Uterus (tissue), 3 donors: ENCODE measurements at regions not wholly inside any gene's neighbourhood (a gene's known extent, or its start where the extent isn't known, plus 50 kb on each side); places are given as distances from the start of the nearest gene placed in this dataset.

Experiments used
- DNase-seq, 2 donors: peaks; one replicate each; pipeline ENCODE4 v3.0.0-alpha.2; 2019 to 2020
- H3K27ac ChIP-seq, 2 donors: fragments of 200-600 bp; sonication (generic); 1 replicate in 1 of 2; 2 replicates in 1 of 2; pipeline ENCODE4 v1.5.1; 2016 to 2018
- H3K27me3 ChIP-seq, 2 donors: fragments of 200-600 bp; sonication (generic); one replicate each; pipeline ENCODE4 v1.5.1; 2018 to 2019; ENCODE audit warnings: control low read depth in 1 of 2
- H3K36me3 ChIP-seq, 2 donors: fragments of 200-600 bp; sonication (generic); one replicate each; pipeline ENCODE4 v1.5.1; 2019; ENCODE audit warnings: control low read depth in 1 of 2
- H3K4me1 ChIP-seq, 2 donors: fragments of 200-600 bp; sonication (generic); one replicate each; pipeline ENCODE4 v1.5.1; 2018 to 2019; ENCODE audit warnings: control low read depth in 1 of 2
- H3K4me3 ChIP-seq, 2 donors: fragments of 200-600 bp; sonication (generic); 1 replicate in 1 of 2; 2 replicates in 1 of 2; pipeline ENCODE4 v1.5.1; 2018 to 2019; ENCODE audit warnings: mild to moderate bottlenecking in 1 of 2
- H3K9me3 ChIP-seq, 2 donors: fragments of 200-600 bp; sonication (generic); one replicate each; pipeline ENCODE4 v1.5.1; 2019; ENCODE audit warnings: control low read depth in 1 of 2
- CTCF ChIP-seq, 4 experiments: fragments of 200-600 bp in 2 of 4; fragments of 450-650 bp in 2 of 4; sonication (generic) in 2 of 4; IDR thresholded peaks; one replicate each; pipeline ENCODE4 v1.5.1; 2016 to 2019; ENCODE audit warnings: antibody characterized with exemption in 4 of 4, mild to moderate bottlenecking in 2 of 4, moderate library complexity in 1 of 4
- POLR2A ChIP-seq, 2 donors: fragments of 450-650 bp; IDR thresholded peaks; one replicate each; pipeline ENCODE4 v1.6.1; 2016; ENCODE audit warnings: antibody characterized with exemption in 2 of 2, mild to moderate bottlenecking in 1 of 2, moderate library complexity in 1 of 2
- intact Hi-C: fragments of 100-400 bp; cut with DNase I; formaldehyde crosslinking; loops from one replicate; pipeline ENCODE4 v1.15.1; 2023; ENCODE audit warnings: low total_unique reads
- donor health status: DM: yes; HTN: yes; CAD: no.

GRCh38 chr9:25556540-25556939 is 121.7 kb downstream of the TUSC1 start:
- Histone ChIP-seq H3K27me3 (no peaks in the 10 kb centered on the region), H3K36me3 (no peaks in the 10 kb centered on the region), H3K27ac (no peak overlapping the region), H3K9me3 (no peaks in the 10 kb centered on the region), H3K4me3 (no peak overlapping the region), H3K4me1 (peaks cover 0 to 3% of the 10 kb centered on the region in 2 donors)
- TF ChIP-seq POLR2A (IDR thresholded peaks at IDR 0.05) (no peak), CTCF (IDR thresholded peaks at IDR 0.05) (no peak)
- DNase-seq, result no peak
- intact Hi-C loops, result no loop called here

- H3K27me3 ChIP-seq, result no peaks in the 10 kb centered on the region
- intact Hi-C loops, result no loop called here
- H3K4me3 ChIP-seq, result no peak overlapping the region
- TF ChIP-seq CTCF (IDR thresholded peaks at IDR 0.05) (no peak), POLR2A (IDR thresholded peaks at IDR 0.05) (no peak)
- H3K36me3 ChIP-seq, result no peaks in the 10 kb centered on the region
- DNase-seq, result no peak
- no peak overlapping the region for H3K27ac ChIP-seq
- no peaks in the 10 kb centered on the region for H3K4me1 ChIP-seq
- no peaks in the 10 kb centered on the region for H3K9me3 ChIP-seq
These were observed 129.4 kb downstream of the TUSC1 start for GRCh38 chr9:25548847-25549246.

GRCh38 chr9:25543806-25544205 is 134.4 kb downstream of the TUSC1 start:
- no peak for TF ChIP-seq POLR2A (IDR thresholded peaks at IDR 0.05)
- H3K27ac ChIP-seq, result no peak overlapping the region

DNA sequence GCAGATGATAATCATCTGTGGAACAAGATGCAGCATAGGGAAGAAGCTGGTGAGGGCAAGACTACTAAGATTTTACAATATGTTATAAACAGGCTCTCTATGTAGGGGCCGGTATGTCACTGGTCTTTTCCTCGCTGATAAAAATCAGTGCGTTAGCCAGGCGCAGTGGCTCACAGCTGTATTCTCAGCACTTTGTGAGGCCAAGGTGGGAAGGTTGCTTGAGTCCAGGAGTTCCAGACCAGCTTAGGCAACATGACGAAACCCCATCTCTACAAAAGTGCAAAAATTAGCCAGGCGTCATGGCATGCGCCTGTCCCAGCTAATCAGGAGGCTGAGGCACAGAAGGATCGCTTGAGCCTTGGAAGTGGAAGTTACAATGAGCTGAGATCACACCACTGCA is 135.9 kb downstream of the TUSC1 start:
- DNase-seq, result no peak
- intact Hi-C loops, result no loop called here
- Histone ChIP-seq H3K4me1 (no peaks in the 10 kb centered on the region), H3K4me3 (no peak overlapping the region), H3K27me3 (no peaks in the 10 kb centered on the region), H3K36me3 (no peaks in the 10 kb centered on the region), H3K27ac (no peak overlapping the region), H3K9me3 (no peaks in the 10 kb centered on the region)
- TF ChIP-seq CTCF (IDR thresholded peaks at IDR 0.05), result no peak
- no peak for TF ChIP-seq POLR2A (IDR thresholded peaks at IDR 0.05)

More at GRCh38 chr9:25543806-25544205, 134.4 kb downstream of the TUSC1 start:
- H3K9me3 ChIP-seq, result no peaks in the 10 kb centered on the region
- no peaks in the 10 kb centered on the region for H3K36me3 ChIP-seq
- no peaks in the 10 kb centered on the region for H3K4me1 ChIP-seq
- no peak for DNase-seq
- intact Hi-C loops, result no loop called here
- H3K27me3 ChIP-seq, result no peaks in the 10 kb centered on the region
- H3K4me3 ChIP-seq, result no peak overlapping the region

GRCh38 chr9:25537808-25538207 is 140.4 kb downstream of the TUSC1 start:
- no peaks in the 10 kb centered on the region for H3K4me1 ChIP-seq
- no peak for DNase-seq
- no peak overlapping the region for H3K27ac ChIP-seq
- H3K4me3 ChIP-seq, result no peak overlapping the region
- H3K9me3 ChIP-seq, result no peaks in the 10 kb centered on the region
- no peak for TF ChIP-seq CTCF (IDR thresholded peaks at IDR 0.05)
- no peak for TF ChIP-seq POLR2A (IDR thresholded peaks at IDR 0.05)
- H3K36me3 ChIP-seq, result no peaks in the 10 kb centered on the region
- H3K27me3 ChIP-seq, result no peaks in the 10 kb centered on the region
- intact Hi-C loops, result no loop called here

- H3K27me3 ChIP-seq, result no peaks in the 10 kb centered on the region
- TF ChIP-seq CTCF (IDR thresholded peaks at IDR 0.05) (no peak), POLR2A (IDR thresholded peaks at IDR 0.05) (no peak)
- H3K9me3 ChIP-seq, result no peaks in the 10 kb centered on the region
- no peak overlapping the region for H3K4me3 ChIP-seq
- no peaks in the 10 kb centered on the region for H3K4me1 ChIP-seq
- intact Hi-C loops, result no loop called here
- H3K36me3 ChIP-seq, result no peaks in the 10 kb centered on the region
- H3K27ac ChIP-seq, result no peak overlapping the region
- no peak for DNase-seq
These were observed 159.0 kb downstream of the TUSC1 start for GRCh38 chr9:25519286-25519685.
